Midbrain (tissue), 1 donor: ENCODE measurements at regions not wholly inside any gene's neighbourhood (a gene's known extent, or its start where the extent isn't known, plus 50 kb on each side); places are given as distances from the start of the nearest gene placed in this dataset.
"Not testable (repeated sequence)": the region's sequence is repeated elsewhere in the genome, so short reads cannot be mapped to it uniquely, and the experiment has no call there.

Experiments used
- DNase-seq: peaks from one replicate; lab custom pipeline; 2025; lab: John Stamatoyannopoulos, UW

DNA sequence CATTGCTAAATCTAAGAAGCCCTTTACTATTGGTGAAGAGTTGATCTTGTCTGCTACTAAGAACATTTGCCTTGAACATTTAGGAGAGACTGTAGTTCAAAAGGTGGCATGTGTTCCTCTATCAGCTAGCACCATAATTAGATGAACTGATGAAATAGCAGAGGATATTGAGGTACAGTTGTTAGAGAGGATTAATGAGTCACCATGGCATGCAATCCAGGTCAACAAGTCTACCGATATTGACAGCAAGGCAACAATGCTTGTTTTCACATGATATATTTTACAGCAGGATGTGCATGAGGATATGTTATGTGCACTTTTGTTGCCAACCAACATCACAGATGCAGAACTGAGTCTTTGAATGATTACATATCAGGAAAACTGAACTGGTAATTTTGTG is 134.3 kb upstream of the CDH9 start:
- no peak for DNase-seq

DNA sequence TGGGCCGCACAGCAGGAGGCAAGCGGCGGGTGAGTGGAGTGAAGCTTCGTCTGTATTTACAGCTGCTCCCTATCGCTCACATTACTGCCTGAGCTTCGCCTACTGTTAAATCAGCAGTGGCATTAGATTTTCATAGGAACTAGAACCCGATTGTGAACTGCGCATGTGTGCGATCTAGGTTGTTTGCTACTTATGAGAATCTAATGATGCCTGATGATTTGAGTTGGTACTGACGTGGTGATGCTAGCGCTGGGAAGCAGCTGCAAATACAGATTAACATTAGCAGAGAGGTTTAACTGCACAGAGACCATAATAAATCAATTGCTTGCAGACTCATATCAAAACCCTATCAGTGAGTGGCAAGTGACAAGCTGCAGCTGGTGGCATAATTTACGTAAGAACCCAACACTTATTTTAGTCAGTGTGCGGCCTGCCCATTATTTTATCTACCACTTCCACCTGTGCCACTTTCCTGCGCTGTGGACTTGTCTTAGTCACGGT is 133.4 kb upstream of the CDH9 start:
- no peak for DNase-seq

DNA sequence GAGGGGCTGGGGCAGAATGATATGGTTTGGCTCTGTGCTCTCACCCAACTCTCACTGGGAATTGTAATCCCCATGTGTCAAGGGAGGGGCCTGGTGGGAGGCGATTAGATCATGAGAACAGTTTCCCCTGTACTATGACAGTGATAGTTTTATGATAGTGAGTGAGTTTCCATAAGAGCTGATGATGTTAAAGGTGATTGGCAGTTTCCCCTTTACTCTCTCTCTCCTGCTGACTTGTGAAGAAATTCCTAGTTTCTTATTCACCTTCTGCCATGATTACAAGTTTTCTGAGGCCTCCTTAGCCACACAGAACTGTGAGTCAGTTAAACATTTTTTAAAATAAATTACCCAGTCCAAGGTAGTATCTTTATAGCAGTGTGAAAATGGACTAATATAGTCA is 120.4 kb upstream of the CDH9 start:
- no peak for DNase-seq

DNA sequence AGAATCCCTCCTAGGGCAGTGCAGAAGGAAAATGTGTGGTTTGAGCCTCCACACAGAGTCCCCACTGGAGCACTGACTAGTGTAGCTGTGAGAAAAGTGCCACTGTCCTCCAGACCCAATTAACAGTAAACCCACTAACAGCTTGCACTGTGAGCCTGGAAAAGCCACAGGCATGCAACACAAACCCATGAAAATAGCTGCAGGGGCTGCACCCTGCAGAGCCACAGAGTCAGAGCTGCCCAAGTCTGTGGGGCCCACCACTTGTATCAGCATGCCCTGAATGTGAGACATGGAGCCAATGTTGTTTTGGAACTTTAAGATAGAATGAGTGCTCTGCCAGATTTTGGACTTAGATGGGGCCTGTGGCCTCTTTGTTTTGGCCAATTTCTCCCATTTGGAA is 119.8 kb upstream of the CDH9 start:
- DNase-seq = no peak

DNA sequence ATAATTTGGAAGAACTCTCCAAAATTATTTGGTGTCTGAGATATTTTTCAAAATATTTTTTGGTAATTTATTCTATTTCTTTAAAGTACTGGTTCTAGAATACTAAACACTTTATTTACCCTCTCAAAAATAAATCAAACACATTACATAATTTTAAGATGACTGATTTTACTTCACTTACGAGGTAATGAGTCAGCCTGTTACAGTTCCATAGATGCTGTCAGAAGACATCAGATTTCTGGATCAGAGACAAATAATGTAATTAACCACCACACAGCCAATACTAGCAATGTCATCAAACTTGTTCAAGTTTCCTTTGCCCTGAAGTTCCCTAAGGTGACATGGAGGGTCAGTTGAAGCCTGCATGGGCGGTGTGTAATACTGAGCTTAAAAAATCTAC is 106.1 kb upstream of the CDH9 start:
- no peak for DNase-seq

DNA sequence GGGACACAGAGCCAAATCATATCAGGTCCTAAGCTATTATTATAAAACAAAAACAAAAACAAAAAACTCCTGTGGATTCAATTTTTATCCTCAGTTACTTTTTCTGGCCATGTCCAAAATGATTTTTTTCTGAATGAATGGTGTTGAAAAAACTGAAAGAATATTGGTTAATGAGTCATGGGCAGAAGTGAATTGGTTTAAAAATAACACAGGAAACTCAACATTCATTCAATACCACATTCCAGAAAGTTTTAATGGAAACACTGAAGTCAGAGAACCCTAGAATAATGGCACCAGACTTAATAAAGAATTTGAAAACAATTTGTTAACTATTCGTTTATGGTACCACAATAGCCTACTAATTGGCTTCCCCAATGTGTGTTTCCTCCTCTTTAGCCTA is 102.4 kb upstream of the CDH9 start:
- no peak for DNase-seq

DNA sequence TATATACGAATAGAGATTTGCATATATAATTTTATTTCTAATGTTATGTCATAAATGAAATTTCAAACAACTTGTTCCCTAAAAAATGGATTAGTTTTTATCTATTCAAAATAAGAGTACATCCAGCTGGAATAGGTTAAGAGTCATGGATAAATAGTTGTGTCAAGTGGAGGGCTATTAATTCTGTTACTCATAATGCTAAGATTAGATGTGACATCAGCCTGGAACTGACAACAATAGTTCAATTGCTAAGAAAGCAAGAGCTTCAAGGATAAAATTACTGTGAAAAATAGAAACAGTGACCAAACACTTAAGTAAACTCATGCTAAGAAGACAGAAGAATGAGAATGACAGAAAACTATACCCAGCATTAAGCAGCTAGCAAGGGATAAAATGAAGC is 92.2 kb upstream of the CDH9 start:
- no peak for DNase-seq

DNA sequence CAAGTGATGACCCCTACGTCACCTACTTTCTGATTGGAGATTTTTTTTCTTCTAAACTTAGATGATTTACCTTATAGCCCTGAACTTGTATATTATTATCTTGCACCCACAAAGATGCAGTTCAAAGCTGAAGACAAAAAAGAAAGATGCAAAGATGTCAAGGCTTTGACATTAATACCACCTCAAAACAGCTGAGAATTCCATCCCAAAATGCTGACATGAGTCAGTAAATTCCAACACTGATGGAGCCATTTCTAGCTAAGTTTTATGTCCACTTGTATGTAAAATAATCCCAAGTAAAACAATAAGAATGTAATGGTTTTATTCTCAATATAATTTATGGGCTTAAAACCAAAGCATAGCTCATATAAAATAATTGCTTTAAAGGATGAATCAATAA is 91.5 kb upstream of the CDH9 start:
- no peak for DNase-seq

DNA sequence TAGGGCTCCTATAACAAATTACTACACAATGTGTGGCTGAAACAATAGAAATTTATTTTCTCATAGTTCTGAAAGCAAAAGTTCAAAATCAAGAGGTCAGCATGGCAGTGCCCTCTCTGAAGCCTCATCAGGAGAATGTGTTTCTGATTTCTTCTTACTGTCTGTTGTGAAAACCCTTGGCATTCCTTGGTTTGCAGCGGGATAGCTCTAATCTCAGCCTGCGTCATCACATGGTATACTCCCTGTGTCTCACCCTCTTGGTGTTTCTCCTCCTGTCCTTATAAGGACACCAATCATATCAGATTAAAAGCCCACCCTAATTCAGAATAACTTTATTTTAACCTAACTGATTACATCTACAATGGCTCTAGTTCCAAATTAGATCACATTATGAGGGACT is 87.5 kb upstream of the CDH9 start:
- DNase-seq = no peak

DNA sequence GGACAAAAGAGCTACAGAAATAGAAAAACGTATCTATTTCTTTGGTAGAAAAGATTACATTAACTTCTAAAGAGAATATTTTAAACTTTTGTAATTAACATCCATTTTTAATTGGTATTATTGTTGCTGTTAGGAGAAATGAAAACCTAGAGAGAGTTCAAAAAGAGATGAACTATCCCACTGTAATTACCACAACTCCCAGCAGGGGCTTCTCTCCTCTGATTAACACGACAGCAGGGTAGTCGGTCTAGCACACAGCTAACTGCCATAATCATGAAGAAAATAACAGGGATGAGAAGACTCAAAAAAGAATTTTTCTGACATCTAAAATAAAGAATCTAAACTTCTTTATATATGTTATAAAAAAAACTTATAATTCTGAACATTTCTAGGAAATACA is 86.2 kb upstream of the CDH9 start:
- no peak for DNase-seq

DNA sequence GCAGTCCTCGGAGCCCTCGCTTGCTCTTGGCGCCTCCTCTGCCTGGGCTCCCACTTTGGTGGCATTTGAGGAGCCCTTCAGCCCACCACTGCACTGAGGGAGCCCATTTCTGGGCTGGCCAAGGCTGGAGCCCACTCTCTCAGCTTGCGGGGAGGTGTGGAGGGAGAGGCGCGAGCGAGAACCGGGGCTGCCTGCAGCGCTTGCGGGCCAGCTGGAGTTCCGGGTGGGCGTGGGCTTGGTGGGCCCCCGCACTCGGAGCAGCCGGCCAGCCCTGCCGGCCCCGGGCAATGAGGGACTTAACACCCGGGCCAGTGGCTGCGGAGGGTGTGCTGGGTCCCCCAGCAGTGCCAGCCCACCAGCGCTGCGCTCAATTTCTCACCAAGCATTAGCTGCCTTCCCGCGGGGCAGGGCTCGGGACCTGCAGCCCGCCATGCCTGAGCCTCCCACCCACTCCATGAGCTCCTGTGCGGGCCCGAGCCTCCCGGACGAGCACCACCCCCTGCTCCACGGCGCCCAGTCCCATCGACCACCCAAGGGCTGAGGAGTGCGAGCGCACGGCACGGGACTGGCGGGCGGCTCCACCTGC is 81.4 kb upstream of the CDH9 start:
- not testable (repeated sequence) for DNase-seq

DNA sequence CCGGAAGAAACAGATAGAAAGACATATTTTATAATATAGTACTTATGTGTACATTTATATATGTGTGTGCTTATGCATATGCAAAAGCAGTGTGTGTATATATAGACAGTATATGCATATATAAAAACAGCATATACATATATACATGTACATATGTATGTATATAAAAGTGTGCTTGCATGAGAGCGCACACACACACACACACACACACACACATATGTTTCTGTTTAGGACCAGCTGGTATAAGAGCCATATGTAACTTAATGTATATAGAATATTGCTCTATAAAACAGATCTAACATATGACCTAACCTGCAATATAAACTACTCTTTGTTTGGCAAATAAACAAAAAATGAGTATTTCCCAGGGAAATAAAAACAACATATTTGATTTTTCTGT is 65.1 kb upstream of the CDH9 start:
- DNase-seq = no peak

DNA sequence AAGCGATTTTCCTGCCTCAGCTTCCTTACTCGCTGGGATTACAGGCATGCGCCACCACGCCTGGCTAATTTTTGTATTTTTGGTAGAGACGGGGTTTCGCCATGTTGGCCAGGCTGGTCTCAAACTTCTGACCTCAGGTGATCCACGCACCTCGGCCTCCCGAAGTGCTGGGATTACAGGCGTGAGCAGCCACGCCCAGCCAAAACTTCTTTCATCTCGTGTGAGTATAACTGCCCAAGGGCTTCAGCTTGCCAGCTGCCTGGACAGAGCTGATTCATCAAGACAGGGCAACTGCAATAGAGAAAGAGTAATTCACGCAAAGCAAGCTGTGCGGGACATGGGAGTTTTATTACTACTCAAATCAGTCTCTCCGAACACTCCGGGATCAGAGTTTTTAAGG is 57.4 kb upstream of the CDH9 start:
- DNase-seq = not testable (repeated sequence)

DNA sequence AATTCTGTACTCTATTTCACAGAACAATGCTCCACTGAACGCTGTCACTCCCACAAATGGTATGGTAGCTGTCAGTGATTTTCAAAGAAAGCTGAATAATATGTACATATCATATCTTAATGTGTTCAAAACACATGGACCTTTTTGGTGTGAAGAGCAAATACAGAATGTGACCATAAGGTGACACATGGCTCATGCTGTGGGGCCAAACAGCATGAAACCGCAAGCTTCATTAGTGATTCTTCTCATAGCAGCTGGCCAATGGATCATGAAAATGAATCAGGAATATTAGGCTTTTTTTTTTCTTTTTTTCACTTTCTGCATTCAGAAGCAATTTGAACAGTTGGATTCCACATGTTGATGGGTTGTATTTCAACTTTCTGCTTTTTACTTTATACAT is 54.9 kb upstream of the CDH9 start:
- DNase-seq = no peak

DNA sequence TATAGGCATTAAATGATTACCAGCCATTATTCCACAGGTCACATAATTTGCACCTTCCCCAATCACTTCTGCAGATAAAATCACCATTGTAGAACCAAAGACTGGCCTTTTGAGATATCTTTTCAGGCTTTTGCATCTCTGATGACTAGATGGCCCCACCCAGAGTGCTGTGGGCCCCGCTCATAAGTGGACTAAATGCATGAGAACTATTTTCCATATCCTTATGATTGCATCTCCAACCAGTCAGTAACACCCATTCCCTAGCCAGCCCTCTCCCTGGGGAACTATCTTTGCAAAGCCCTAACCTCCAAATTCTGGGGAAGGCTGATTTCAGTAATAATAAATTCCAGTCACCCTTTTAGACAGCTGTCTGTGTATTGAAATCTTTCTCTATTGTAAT is 53.5 kb upstream of the CDH9 start:
- DNase-seq = no peak

DNA sequence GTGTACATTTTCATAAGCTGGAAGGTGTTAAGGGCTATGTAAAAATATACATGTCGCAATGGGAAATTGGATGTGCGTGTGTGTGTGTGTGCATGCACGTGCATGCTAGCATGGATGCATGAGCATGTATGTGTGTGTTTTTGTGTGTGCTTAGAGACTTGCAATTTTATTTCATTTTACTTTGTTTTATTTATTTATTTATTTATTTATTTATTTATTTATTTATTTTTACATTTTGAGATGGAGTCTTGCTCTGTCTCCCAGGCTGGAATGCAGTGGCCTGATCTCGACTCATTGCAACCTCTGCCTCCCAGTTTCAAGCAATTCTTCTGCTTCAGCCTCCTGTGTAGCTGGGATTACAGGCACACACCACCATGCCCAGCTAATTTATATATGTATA is 50.4 kb upstream of the CDH9 start:
- not testable (repeated sequence) for DNase-seq
